ACC112 (cell line): ENCODE measurements at regions not wholly inside any gene's neighbourhood (a gene's known extent, or its start where the extent isn't known, plus 50 kb on each side); places are given as distances from the start of the nearest gene placed in this dataset.
"Not testable (repeated sequence)": the region's sequence is repeated elsewhere in the genome, so short reads cannot be mapped to it uniquely, and the experiment has no call there.

Source experiments
- H2AFZ ChIP-seq: fragments of 200-600 bp; sonication (generic); one replicate; pipeline ENCODE4 v1.6.0; 2017; ENCODE audit warnings: antibody characterized with exemption, low read length; ENCODE audit not compliant: unreplicated experiment
- H3K27ac ChIP-seq: fragments of 200-600 bp; sonication (generic); 2 replicates; pipeline ENCODE4 v1.5.1; 2014; ENCODE audit warnings: low read depth, mild to moderate bottlenecking, antibody characterized with exemption, low read length, moderate library complexity
- H3K27me3 ChIP-seq: fragments of 200-600 bp; sonication (generic); 2 replicates; pipeline ENCODE4 v1.6.1; 2014; ENCODE audit warnings: mild to moderate bottlenecking, antibody characterized with exemption, low read length, moderate library complexity, mixed read lengths; ENCODE audit not compliant: insufficient read depth
- H3K36me3 ChIP-seq: fragments of 200-600 bp; sonication (generic); 2 replicates; pipeline ENCODE4 v1.6.1; 2016; ENCODE audit warnings: mild to moderate bottlenecking, antibody characterized with exemption, low read length, moderate library complexity, mixed read lengths; ENCODE audit not compliant: insufficient read depth
- H3K4me1 ChIP-seq: fragments of 200-600 bp; sonication (generic); one replicate; pipeline ENCODE4 v1.6.1; 2016; ENCODE audit warnings: low read length, mixed read lengths; ENCODE audit not compliant: insufficient read depth, unreplicated experiment, control insufficient read depth
- H3K4me3 ChIP-seq: fragments of 200-600 bp; sonication (generic); 2 replicates; pipeline ENCODE4 v1.5.1; 2014; ENCODE audit warnings: mild to moderate bottlenecking, low read depth, low read length
- H3K79me2 ChIP-seq: fragments of 200-600 bp; sonication (generic); one replicate; pipeline ENCODE4 v1.6.0; 2016; ENCODE audit warnings: low read length; ENCODE audit not compliant: control insufficient read depth, unreplicated experiment, insufficient read depth

DNA sequence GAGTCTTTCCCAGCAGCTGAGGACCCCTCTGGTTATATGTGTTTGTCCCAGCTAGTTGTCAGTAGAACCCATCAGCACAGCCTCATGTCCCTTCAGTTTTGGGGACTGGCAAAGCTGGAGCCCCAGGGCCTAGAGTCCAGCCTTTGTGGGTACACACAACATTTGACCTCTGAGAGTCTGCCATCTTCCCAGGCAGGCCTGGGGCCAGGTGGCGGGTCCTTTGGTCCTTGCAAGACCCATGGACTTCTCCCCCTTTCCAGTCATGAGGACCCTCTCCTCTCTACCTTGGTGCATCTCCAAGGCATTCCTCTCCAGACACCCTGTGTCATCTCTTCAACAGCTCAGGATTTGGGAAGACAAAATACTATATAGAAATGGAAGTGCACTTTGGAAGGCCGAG, 198.4 kb downstream of the ZNF37A start:
- not testable (repeated sequence) for H3K27me3 ChIP-seq, H3K4me3 ChIP-seq, H3K27ac ChIP-seq, H3K4me1 ChIP-seq, H3K79me2 ChIP-seq, H2AFZ ChIP-seq, H3K36me3 ChIP-seq

DNA sequence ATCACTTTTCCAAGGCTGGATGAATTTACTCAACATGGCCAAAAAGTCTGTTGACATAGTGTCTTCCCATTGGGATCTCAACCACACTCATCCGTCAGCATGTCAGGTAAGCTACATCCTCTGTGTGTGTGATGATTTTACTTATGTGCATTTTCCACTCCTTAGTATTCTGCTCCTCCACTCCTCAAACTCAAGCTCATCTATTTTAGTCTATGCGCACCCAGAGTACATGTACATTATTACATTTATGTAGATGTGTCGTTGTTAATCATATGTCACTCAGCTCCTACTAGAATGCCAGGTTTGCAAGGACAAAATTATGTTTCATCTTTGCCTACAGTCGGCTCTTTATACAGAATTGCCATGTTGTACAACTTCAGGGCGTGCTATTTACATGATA, 216.0 kb downstream of the ZNF37A start:
- not testable (repeated sequence) for H3K79me2 ChIP-seq, H2AFZ ChIP-seq, H3K27ac ChIP-seq, H3K27me3 ChIP-seq, H3K36me3 ChIP-seq, H3K4me3 ChIP-seq, H3K4me1 ChIP-seq

DNA sequence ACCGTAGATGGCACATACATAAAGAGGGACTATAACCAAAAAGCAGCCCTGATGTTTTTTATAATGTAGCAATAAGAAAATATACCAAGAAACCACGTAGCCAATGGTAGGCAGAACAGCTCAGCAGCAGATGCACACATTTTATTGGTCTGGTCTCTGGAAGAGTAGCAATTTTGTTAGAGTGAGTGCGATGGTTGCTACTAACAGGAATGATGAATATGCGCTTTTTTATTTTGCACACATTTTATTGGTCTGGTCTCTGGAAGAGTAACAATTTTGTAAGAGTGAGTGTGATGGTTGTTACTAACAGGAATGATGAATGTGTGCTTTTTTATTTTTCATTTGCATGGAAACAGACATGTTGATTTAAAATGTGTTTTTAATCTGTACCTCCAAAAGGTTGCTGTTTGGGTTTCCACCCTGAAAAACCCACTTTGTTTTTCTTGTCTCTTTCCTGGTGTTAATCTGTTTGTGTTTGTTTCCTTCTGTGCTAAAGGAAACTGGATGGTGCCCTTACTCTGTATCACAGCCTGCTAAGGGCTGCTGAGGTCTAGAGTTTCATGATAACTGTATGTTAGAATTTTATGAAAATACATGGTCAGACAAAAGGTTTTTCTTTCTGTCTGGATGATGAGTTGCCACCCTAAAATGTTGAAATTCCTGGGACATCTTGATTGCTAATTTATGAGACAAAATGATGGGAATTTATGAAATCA, 221.1 kb downstream of the ZNF37A start:
- not testable (repeated sequence) for H3K79me2 ChIP-seq, H3K4me1 ChIP-seq

DNA sequence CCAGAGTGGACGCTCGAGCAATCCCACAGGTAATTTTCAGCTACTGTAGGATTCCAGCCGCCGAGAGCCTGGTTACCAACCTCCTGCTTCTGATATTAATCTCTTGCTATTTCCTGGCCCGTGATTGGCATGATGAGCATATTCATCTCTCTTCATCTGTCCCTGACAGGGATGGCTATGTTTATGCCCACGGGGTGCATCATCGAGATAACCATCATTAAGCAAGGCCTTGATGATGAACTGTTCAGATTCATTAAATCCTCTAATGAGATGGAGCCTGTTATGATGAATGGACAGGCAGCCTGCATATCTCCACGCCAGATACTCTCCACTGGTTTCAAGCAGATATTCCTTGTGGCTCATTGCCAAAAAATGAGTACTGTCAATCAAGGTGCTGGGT, 227.3 kb downstream of the ZNF37A start:
- H3K4me3 ChIP-seq, H3K4me1 ChIP-seq, H2AFZ ChIP-seq, H3K27me3 ChIP-seq, H3K79me2 ChIP-seq, H3K27ac ChIP-seq, H3K36me3 ChIP-seq: not testable (repeated sequence)

More for the DNA sequence above, 221.1 kb downstream of the ZNF37A start:
- H3K4me3 ChIP-seq, H3K27ac ChIP-seq, H2AFZ ChIP-seq, H3K27me3 ChIP-seq, H3K36me3 ChIP-seq: not testable (repeated sequence)

DNA sequence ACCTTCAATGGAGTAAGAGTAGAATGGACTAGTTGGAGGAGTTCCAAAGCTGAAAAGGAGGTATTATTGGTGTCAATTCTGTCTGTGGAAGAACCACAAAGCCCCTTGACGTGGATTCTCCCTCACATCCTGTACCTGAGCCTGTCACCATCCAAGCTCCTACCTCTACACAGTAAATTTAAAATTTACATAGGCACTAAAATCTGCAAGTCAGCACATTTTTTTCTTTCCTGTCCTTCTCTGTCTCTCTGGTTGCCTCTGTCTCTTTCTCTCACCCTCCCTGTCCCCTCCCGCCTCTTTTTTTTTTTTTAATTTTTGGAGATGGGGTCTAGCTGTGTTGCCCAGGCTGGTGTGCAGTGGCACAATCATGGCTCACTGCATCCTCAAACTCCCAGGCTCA, 236.2 kb downstream of the ZNF37A start:
- not testable (repeated sequence) for H3K27me3 ChIP-seq, H3K27ac ChIP-seq

DNA sequence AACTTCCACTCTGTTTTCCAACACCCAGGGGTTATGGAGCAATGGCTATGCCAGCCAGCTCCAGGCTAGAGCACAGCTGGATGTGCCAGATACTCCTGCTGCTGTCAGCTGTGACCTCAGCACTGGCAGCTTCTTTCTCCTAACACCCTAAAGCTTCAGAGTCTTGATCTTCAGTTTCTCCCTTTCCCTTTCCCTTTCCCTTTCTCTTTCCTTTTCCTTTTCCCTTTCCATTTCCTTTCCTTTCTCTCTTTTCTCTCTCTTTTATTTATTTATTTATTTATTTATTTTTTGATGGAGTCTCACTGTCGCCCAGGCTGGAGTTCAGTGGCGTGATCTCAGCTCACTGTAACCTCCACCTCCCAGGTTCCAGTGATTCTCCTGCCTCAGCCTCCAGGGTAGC, 237.0 kb downstream of the ZNF37A start:
- not testable (repeated sequence) for H3K4me3 ChIP-seq, H3K27me3 ChIP-seq, H3K4me1 ChIP-seq, H3K27ac ChIP-seq, H2AFZ ChIP-seq, H3K79me2 ChIP-seq, H3K36me3 ChIP-seq

More for the DNA sequence above, 236.2 kb downstream of the ZNF37A start:
- not testable (repeated sequence) for H3K36me3 ChIP-seq, H3K4me1 ChIP-seq, H2AFZ ChIP-seq, H3K4me3 ChIP-seq, H3K79me2 ChIP-seq

DNA sequence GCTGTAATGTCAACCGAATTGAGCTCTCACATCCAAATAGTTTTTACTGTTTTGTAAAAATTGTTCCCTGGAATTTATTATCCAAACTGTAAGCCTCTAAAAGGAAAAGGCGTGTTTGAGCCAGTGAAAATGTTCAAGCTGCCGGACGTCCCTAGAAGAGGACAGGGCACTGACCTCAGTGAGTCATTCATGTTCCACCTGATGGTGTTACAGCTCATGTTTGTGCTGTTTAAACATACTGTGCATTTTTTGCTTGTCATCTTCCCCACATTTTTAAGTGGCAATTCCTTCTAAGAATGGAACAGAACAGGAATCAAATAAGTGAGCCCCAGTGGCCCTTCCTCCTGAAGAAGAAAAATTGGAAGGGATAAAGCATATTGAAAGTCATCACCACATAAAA, 239.6 kb downstream of the ZNF37A start:
- not testable (repeated sequence) for H3K4me3 ChIP-seq, H3K79me2 ChIP-seq, H3K36me3 ChIP-seq, H3K4me1 ChIP-seq, H2AFZ ChIP-seq, H3K27ac ChIP-seq, H3K27me3 ChIP-seq

DNA sequence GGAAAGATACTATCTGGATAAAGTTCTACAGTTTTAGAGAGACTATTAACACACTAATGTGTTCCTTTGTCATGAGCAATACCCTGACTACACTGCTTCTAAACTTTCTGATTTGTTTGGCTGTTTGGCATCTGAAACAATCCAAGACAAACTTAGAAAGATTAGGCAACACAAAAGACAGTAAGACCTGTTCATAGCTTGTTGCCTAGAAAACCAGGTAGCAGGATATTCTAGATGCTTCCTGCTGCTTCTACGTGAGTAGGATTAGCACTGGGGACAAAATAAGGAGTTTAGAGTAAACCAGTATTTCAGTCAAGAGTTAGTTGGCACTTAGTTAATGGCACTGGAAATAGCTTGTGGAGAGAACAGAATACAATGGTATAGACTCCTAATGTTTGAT, 256.5 kb downstream of the ZNF37A start:
- not testable (repeated sequence) for H3K79me2 ChIP-seq, H3K36me3 ChIP-seq, H3K4me3 ChIP-seq, H3K27me3 ChIP-seq, H3K4me1 ChIP-seq, H3K27ac ChIP-seq, H2AFZ ChIP-seq

DNA sequence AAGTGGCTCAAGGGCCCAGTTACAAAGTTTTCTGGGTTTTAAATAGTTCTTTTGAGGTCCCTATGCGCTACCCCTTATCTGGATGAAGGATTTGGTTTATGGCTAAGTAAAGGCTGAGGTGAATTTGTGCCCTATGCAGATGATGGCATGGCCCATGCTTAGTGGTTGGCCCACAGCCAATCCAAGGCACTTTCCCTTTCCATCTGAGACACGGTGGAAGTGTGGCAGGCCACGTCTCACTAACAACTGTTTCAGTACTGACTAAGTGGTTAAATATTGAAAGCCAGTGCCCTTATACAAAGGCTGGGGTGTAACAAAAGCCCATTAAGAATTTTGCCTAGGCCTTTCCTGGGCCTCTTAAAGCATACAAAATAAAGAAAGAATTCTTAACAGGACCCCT, 260.3 kb downstream of the ZNF37A start:
- H3K79me2 ChIP-seq, H2AFZ ChIP-seq, H3K4me1 ChIP-seq, H3K4me3 ChIP-seq, H3K27ac ChIP-seq, H3K27me3 ChIP-seq, H3K36me3 ChIP-seq: not testable (repeated sequence)

DNA sequence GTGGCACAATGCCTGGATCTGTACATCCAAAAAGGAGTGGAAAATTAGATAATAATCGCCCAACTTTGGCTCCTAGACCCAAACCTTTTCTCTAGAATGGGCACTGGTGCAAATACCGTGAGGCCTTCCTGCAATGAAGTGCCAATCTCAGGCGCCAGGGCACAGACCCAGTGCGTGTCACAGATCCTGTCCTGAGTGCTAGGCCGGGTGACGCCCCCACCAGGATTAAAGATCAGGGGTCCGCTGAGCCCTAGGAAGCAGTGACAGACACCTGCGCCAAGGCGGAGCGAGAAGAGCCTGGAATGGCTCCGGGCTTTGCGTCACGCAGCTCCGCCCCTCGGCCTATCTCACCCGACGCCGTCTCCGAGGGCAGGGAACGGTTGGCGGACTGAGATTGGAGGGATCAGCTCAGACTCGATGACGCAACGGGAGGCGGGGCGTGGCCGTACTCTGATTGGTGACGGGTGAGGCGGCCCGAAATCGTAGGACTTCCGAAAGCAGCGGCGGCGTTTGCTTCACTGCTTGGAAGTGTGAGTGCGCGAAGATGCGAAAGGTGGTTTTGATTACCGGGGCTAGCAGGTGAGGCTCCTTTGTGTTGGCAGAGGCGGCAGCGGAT, 261.9 kb downstream of the ZNF37A start:
- H3K36me3 ChIP-seq, H3K79me2 ChIP-seq, H3K27me3 ChIP-seq, H3K4me1 ChIP-seq, H3K27ac ChIP-seq: not testable (repeated sequence)
- H3K4me3 ChIP-seq, result peak overlapping the region; percentile 74
- peak overlapping the region; percentile 89 for H2AFZ ChIP-seq

DNA sequence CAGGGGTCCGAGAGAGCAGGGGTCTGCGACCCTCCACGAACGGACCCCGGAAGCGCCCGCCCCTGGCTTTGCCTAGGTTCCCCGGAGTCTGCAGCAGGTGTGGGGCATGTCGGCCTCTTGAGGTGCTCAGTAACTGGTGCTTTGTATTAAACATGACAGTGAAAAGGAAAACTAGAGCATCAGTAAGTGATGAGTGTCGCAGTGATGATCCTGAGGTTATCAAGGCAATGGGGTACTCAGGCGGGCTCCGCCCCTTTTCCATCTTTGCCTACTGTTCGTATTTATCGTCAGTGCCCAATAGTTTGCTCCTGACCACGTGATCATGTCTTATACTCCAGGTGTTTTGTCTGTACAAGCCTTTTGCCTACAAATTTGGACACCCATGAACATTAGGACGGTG, 262.4 kb downstream of the ZNF37A start:
- H3K27me3 ChIP-seq, H3K36me3 ChIP-seq, H3K27ac ChIP-seq, H3K79me2 ChIP-seq, H2AFZ ChIP-seq, H3K4me1 ChIP-seq: not testable (repeated sequence)
- peak overlapping the region; percentile 74 for H3K4me3 ChIP-seq
